IMR-90 (cell line): ENCODE measurements at regions not wholly inside any gene's neighbourhood (a gene's known extent, or its start where the extent isn't known, plus 50 kb on each side); places are given as distances from the start of the nearest gene placed in this dataset.

Experiments
- ATAC-seq: fragments of 200-7000 bp; cut with Tn5 transposase; 2 replicates; pipeline ENCODE4 v1.9.1; 2020; ENCODE audit warnings: low read depth, mild to moderate bottlenecking, moderate library complexity
- BruUV-seq: library from RNA; stranded (reverse); fragments of 400-500 nt; replicated peaks from 2 replicates; lab custom pipeline; 2021; lab: Mats Ljungman, UMichigan
- CTCF ChIA-PET: fragments of 300-600 bp; formaldehyde crosslinking; extraction: SDS; loops from one replicate; lab custom pipeline; 2021; ENCODE audit warnings: antibody characterized with exemption; lab: Yijun Ruan, JAX
- POLR2A ChIA-PET: fragments of 300-600 bp; sonication (Branson Sonifier 250); formaldehyde crosslinking; loops from one replicate; lab custom pipeline; 2022; ENCODE audit warnings: antibody characterized with exemption; ENCODE audit not compliant: unreplicated experiment; lab: Charles Lee
- DNase-seq: peaks from one replicate; pipeline ENCODE4 v3.0.0; 2013
- H2AFZ ChIP-seq: replicated peaks from 2 replicates; pipeline ENCODE3; 2013; ENCODE audit warnings: low read length, mild to moderate bottlenecking; ENCODE audit not compliant: poor library complexity
- H2AK5ac ChIP-seq: 2 replicates; pipeline ENCODE4 v1.6.1; 2013; ENCODE audit warnings: low read depth, low read length, inconsistent platforms
- H2AK9ac ChIP-seq: replicated peaks from 2 replicates; pipeline ENCODE3; 2013; ENCODE audit warnings: mild to moderate bottlenecking, low read depth, low read length, moderate library complexity; ENCODE audit not compliant: poor library complexity
- H2BK120ac ChIP-seq: 2 replicates; pipeline ENCODE4 v1.6.1; 2013; ENCODE audit warnings: low read depth, low read length, inconsistent platforms
- H2BK15ac ChIP-seq: 3 replicates; pipeline ENCODE4 v1.6.1; 2013; ENCODE audit warnings: low read depth, low read length, inconsistent platforms
- H2BK20ac ChIP-seq: 2 replicates; pipeline ENCODE4 v1.6.1; 2013; ENCODE audit warnings: low read depth, mild to moderate bottlenecking, inconsistent platforms, low read length, moderate library complexity
- H2BK5ac ChIP-seq: 2 replicates; pipeline ENCODE4 v1.6.1; 2013; ENCODE audit warnings: mild to moderate bottlenecking, low read depth, low read length, inconsistent platforms; ENCODE audit not compliant: poor library complexity, severe bottlenecking
- H3K14ac ChIP-seq: replicated peaks from 2 replicates; pipeline ENCODE4 v1.6.1; 2013; ENCODE audit warnings: low read depth, low read length, inconsistent platforms
- H3K18ac ChIP-seq: 2 replicates; pipeline ENCODE4 v1.6.1; 2013; ENCODE audit warnings: low read depth, low read length, control low read depth
- H3K23ac ChIP-seq: 2 replicates; pipeline ENCODE4 v1.6.1; 2013; ENCODE audit warnings: low read depth, low read length, inconsistent platforms
- H3K27ac ChIP-seq: 2 replicates; pipeline ENCODE4 v1.5.1; 2013; ENCODE audit warnings: mild to moderate bottlenecking, control low read depth, low read length; ENCODE audit not compliant: insufficient read depth
- H3K27me3 ChIP-seq: 2 replicates; pipeline ENCODE4 v1.6.1; 2013; ENCODE audit warnings: low read length; ENCODE audit not compliant: control insufficient read depth, insufficient read depth
- H3K36me3 ChIP-seq: 2 replicates; pipeline ENCODE4 v1.6.1; 2013; ENCODE audit warnings: low read length, mixed read lengths; ENCODE audit not compliant: control insufficient read depth, insufficient read depth
- H3K4ac ChIP-seq: 2 replicates; pipeline ENCODE4 v1.6.1; 2013; ENCODE audit warnings: low read depth, low read length, inconsistent platforms
- H3K4me1 ChIP-seq: 2 replicates; pipeline ENCODE4 v1.6.1; 2013; ENCODE audit warnings: low read length, mixed read lengths; ENCODE audit not compliant: control insufficient read depth, insufficient read depth
- H3K4me2 ChIP-seq: 2 replicates; pipeline ENCODE4 v1.6.1; 2013; ENCODE audit warnings: low read depth, mild to moderate bottlenecking, control low read depth, low read length, moderate library complexity
- H3K4me3 ChIP-seq: 2 replicates; pipeline ENCODE4 v1.5.1; 2013; ENCODE audit warnings: low read depth, mild to moderate bottlenecking, control low read depth, low read length, moderate library complexity; ENCODE audit not compliant: insufficient read depth
- H3K56ac ChIP-seq: 2 replicates; pipeline ENCODE4 v1.6.1; 2013; ENCODE audit warnings: low read length, inconsistent platforms; ENCODE audit not compliant: insufficient read depth; ENCODE audit errors: extremely low read depth
- H3K79me1 ChIP-seq, 2 experiments: 2 replicates each; pipeline ENCODE4 v1.6.1; 2013; ENCODE audit warnings: low read length in 2 of 2, inconsistent platforms in 1 of 2, low read depth in 1 of 2
- H3K9ac ChIP-seq: 2 replicates; pipeline ENCODE4 v1.6.1; 2013; ENCODE audit warnings: low read depth, low read length, control low read depth
- H3K9me1 ChIP-seq: 2 replicates; pipeline ENCODE4 v1.6.1; 2013; ENCODE audit warnings: low read length, inconsistent platforms; ENCODE audit not compliant: insufficient read depth
- H3K9me3 ChIP-seq: 2 replicates; pipeline ENCODE4 v1.6.1; 2013; ENCODE audit warnings: low read length; ENCODE audit not compliant: control insufficient read depth, insufficient read depth
- H4K20me1 ChIP-seq: 2 replicates; pipeline ENCODE4 v1.6.1; 2013; ENCODE audit warnings: low read length, inconsistent platforms; ENCODE audit not compliant: insufficient read depth
- H4K5ac ChIP-seq: 2 replicates; pipeline ENCODE4 v1.6.1; 2013; ENCODE audit warnings: mild to moderate bottlenecking, low read depth, low read length, control low read depth
- H4K8ac ChIP-seq, 2 experiments: 2 replicates each; pipeline ENCODE4 v1.6.1; 2013; ENCODE audit warnings: low read depth in 2 of 2, low read length in 2 of 2, control low read depth in 1 of 2, inconsistent platforms in 1 of 2
- H4K91ac ChIP-seq: 2 replicates; pipeline ENCODE4 v1.6.1; 2013; ENCODE audit warnings: low read depth, low read length, inconsistent platforms; ENCODE audit not compliant: insufficient read depth
- FOS ChIP-seq: fragments of 150-350 bp; IDR thresholded peaks from 2 replicates; pipeline ENCODE4 v1.6.1; 2016; ENCODE audit warnings: low read depth, low read length
- POLR2A ChIP-seq: IDR thresholded peaks from 2 replicates; pipeline ENCODE4 v1.6.1; 2012; ENCODE audit warnings: mild to moderate bottlenecking, low read depth, low read length
- WGBS, 2 experiments: methylation state at CpG; one replicate each; pipeline versions ENCODE4 v1.1.5 to v1.1.7; 2013; ENCODE audit warnings: missing lambda C conversion rate in 2 of 2; ENCODE audit not compliant: insufficient read length in 1 of 2; ENCODE audit errors: extremely low coverage in 2 of 2; 5-methylcytosine and 5-hydroxymethylcytosine counted together
- dilution Hi-C: fragments of 300-500 bp; cut with HindIII; formaldehyde crosslinking; loops from one replicate; pipeline ENCODE4 v1.14.3; 2018; ENCODE audit warnings: low sequenced_read_pairs; ENCODE audit not compliant: unreplicated experiment
- in situ Hi-C: fragments of 300-500 bp; cut with MboI; formaldehyde crosslinking; loops from 3 replicates; pipeline ENCODE4 v1.14.3; 2019; ENCODE audit warnings: low sequenced_read_pairs, inconsistent platforms, mixed read lengths
- intact Hi-C: fragments of 100-400 bp; cut with micrococcal nuclease; formaldehyde crosslinking; loops from 2 replicates; pipeline ENCODE4 v1.10.0; 2022

DNA sequence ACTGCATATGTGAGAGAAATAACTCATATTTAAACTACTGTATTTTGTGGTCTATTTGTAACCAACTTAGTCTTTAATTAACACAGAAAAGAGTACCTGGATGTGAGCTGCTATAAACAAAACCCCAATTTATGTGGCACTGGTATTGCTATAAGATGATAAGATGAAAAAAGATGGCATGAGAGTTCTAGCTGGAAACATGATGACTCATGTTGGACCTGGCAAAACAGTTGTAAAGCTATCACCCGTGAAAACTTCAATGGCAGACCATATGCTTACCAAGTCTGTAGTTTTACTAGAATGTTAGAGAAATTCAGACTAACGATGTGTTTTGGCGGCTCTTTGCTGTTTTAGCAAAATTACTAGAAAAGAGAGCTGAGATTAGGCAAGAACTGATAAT, 69.6 kb upstream of the PCDH9 start:
- WGBS, 2 experiments: no CpG with 5 or more reads among the region's 3 CpGs
- DNase-seq (peak; percentile 38), ATAC-seq (no peak)
- no peaks in the 10 kb centered on the region for H3K9me1 ChIP-seq
- H4K5ac ChIP-seq: peak overlapping the region; percentile 65; the same call in 1 of the 2 replicates
- dilution Hi-C loops: no loop called here
- H3K79me1 ChIP-seq: no peaks in the 10 kb centered on the region
- H3K9ac ChIP-seq: no peak overlapping the region; the same call in 1 of the 2 replicates
- no peaks in the 10 kb centered on the region for H3K9me3 ChIP-seq
- ChIA-PET POLR2A (no interaction called here), CTCF (no interaction called here)
- peak overlapping the region; percentile 23 for H2BK15ac ChIP-seq
- peak overlapping the region; percentile 88 for H2BK20ac ChIP-seq
- peak overlapping the region; percentile 50 for H2AFZ ChIP-seq
- peak overlapping the region; percentile 67; the same call in 1 of the 2 replicates for H3K56ac ChIP-seq
- peak overlapping the region; percentile 75 for H3K14ac ChIP-seq
- intact Hi-C loops: loop anchor here (5.0 kb wide), 1 partner anchor 73 kb away; no protein-coding TSS in a partner anchor
- peak overlapping the region; percentile 19; the same call in 1 of the 2 replicates for H3K27ac ChIP-seq
- peak overlapping the region; percentile 54 for H3K4ac ChIP-seq
- H3K4me3 ChIP-seq: peak overlapping the region; percentile 11; the same call in 1 of the 2 replicates
- H2AK9ac ChIP-seq: no peak overlapping the region
- H4K8ac ChIP-seq: peak overlapping the region; percentile 38 to 87
- H3K27me3 ChIP-seq: no peaks in the 10 kb centered on the region
- H2BK120ac ChIP-seq: peak overlapping the region; percentile 91
- peak overlapping the region; percentile 74; the same call in 1 of the 2 replicates for H3K4me2 ChIP-seq
- BruUV-seq: no TSS peak
- H2AK5ac ChIP-seq: 0 out of 2 replicates have a peak overlapping the region, but pooled peaks have one; percentile 32
- peak; percentile 7; the same call in 1 of the 2 replicates for TF ChIP-seq FOS
- no peak for TF ChIP-seq POLR2A
- no peaks in the 10 kb centered on the region for H3K36me3 ChIP-seq
- peaks cover 4% of the 10 kb centered on the region; the same call in 1 of the 2 replicates for H3K4me1 ChIP-seq
- H4K91ac ChIP-seq: peak overlapping the region; percentile 86
- in situ Hi-C loops: no loop called here
- H3K23ac ChIP-seq: peak overlapping the region; percentile 73; the same call in 1 of the 2 replicates
- H4K20me1 ChIP-seq: no peaks in the 10 kb centered on the region
- H2BK5ac ChIP-seq: peak overlapping the region; percentile 97
- H3K18ac ChIP-seq: peak overlapping the region; percentile 85; the same call in 1 of the 2 replicates
